ENCODE measurements at regions not wholly inside any gene's neighbourhood (a gene's known extent, or its start where the extent isn't known, plus 50 kb on each side); places are given as distances from the start of the nearest gene placed in this dataset.

GRCh38 chr1:198400063-198400462 is 140.4 kb downstream of the ATP6V1G3 start:
- no peak overlapping the region for H3K4me3 ChIP-seq (ENCODE audit: low read depth, low read length, poor library complexity, severe bottlenecking)
- H3K9me3 ChIP-seq (ENCODE audit: low read depth, low read length, poor library complexity, severe bottlenecking) = no peaks in the 10 kb centered on the region
- no peaks in the 10 kb centered on the region for H3K4me1 ChIP-seq (ENCODE audit: insufficient read depth, low read length, poor library complexity, severe bottlenecking)
- intact Hi-C loops (cut with micrococcal nuclease; ENCODE audit: unreplicated experiment) = no loop called here
- no TSS peak for BruUV-seq (replicated peaks)
- no peak for DNase-seq (ENCODE audit: low spot score)
- ChIA-PET POLR2A (ENCODE audit: low non-redundant PET) (no interaction called here), CTCF (no interaction called here)
- H3K36me3 ChIP-seq (ENCODE audit: insufficient read depth, low read length, poor library complexity, severe bottlenecking) = no peaks in the 10 kb centered on the region
- TF ChIP-seq, protein P1, sequence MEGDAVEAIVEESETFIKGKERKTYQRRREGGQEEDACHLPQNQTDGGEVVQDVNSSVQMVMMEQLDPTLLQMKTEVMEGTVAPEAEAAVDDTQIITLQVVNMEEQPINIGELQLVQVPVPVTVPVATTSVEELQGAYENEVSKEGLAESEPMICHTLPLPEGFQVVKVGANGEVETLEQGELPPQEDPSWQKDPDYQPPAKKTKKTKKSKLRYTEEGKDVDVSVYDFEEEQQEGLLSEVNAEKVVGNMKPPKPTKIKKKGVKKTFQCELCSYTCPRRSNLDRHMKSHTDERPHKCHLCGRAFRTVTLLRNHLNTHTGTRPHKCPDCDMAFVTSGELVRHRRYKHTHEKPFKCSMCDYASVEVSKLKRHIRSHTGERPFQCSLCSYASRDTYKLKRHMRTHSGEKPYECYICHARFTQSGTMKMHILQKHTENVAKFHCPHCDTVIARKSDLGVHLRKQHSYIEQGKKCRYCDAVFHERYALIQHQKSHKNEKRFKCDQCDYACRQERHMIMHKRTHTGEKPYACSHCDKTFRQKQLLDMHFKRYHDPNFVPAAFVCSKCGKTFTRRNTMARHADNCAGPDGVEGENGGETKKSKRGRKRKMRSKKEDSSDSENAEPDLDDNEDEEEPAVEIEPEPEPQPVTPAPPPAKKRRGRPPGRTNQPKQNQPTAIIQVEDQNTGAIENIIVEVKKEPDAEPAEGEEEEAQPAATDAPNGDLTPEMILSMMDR (conservative IDR thresholded peaks at IDR 0.05; ENCODE audit: low read depth, low read length) = no peak
- no peak for TF ChIP-seq EZH2 (IDR thresholded peaks at IDR 0.05; ENCODE audit: borderline replicate concordance, low read depth, low read length, poor library complexity, severe bottlenecking)
- H3K27me3 ChIP-seq (replicated peaks; ENCODE audit: insufficient read depth, low read depth, low read length, poor library complexity) = peaks cover 12% of the 10 kb centered on the region
- H3K27ac ChIP-seq (ENCODE audit: low read depth, low read length, poor library complexity, severe bottlenecking) = no peak overlapping the region

DNA sequence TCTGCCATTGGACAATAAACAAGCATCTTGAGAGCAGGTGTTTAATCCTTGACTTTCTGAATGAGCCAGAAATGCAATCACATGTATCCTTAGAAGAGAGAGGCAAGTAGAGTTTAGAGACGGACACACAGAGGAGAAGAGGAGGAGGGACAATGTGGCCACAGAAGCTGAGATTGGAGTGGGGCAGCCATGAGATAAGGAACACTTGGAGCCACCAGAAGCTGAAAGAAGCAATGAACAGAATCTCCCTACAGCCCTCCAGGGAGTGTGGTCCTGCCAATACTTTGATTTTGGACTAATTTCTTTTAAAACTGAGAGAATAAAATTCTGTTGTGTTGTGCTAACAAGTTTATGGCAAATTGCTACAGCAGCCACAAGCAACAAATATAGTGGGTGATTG is 141.0 kb downstream of the ATP6V1G3 start:
- ChIA-PET CTCF (no interaction called here), POLR2A (ENCODE audit: low non-redundant PET) (interaction anchor here (0.6 kb wide), 1 partner anchor 34 kb away, joined by 3 read pairs; no protein-coding TSS in a partner anchor)
- BruUV-seq (replicated peaks) = no TSS peak
- H3K9me3 ChIP-seq (ENCODE audit: low read depth, low read length, poor library complexity, severe bottlenecking) = no peaks in the 10 kb centered on the region
- H3K36me3 ChIP-seq (ENCODE audit: insufficient read depth, low read length, poor library complexity, severe bottlenecking) = no peaks in the 10 kb centered on the region
- peaks cover 12% of the 10 kb centered on the region for H3K27me3 ChIP-seq (replicated peaks; ENCODE audit: insufficient read depth, low read depth, low read length, poor library complexity)
- no peaks in the 10 kb centered on the region for H3K4me1 ChIP-seq (ENCODE audit: insufficient read depth, low read length, poor library complexity, severe bottlenecking)
- intact Hi-C loops (cut with micrococcal nuclease; ENCODE audit: unreplicated experiment) = no loop called here
- H3K27ac ChIP-seq (ENCODE audit: low read depth, low read length, poor library complexity, severe bottlenecking) = no peak overlapping the region
- TF ChIP-seq, protein P1 (conservative IDR thresholded peaks at IDR 0.05; ENCODE audit: low read depth, low read length) = no peak
- no peak for TF ChIP-seq EZH2 (IDR thresholded peaks at IDR 0.05; ENCODE audit: borderline replicate concordance, low read depth, low read length, poor library complexity, severe bottlenecking)
- DNase-seq (ENCODE audit: low spot score) = no peak
- H3K4me3 ChIP-seq (ENCODE audit: low read depth, low read length, poor library complexity, severe bottlenecking) = no peak overlapping the region

DNA sequence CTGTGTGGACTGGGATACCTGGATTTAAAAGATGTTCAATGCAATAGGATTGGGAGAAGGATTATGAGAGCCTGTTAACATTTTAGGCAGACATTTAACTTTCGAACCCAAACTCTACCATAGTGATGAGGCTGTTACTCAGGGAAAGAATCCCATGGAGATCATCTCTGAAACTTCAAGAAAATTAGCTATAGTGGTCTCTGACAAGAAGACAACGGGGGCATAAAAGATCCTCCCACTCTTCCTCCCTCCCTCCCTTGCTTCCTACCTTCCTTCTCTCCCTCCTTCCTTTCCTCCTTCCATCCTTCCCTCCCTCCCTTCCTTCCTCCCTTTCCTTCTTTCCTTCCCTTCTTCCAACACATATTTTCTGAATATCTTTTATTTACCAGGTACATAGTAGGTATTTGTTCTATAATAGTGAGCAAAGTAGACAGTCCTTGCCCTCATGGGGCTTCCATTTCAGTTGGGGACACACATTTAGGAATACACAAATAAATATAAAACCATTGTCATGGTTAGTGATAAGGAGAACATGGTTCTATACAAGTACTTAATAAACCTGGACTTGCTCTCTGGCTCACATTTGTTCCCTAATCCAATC is 143.2 kb downstream of the ATP6V1G3 start:
- DNase-seq (ENCODE audit: low spot score) = no peak
- Histone ChIP-seq H3K36me3 (ENCODE audit: insufficient read depth, low read length, poor library complexity, severe bottlenecking) (no peaks in the 10 kb centered on the region), H3K4me3 (ENCODE audit: low read depth, low read length, poor library complexity, severe bottlenecking) (no peak overlapping the region), H3K9me3 (ENCODE audit: low read depth, low read length, poor library complexity, severe bottlenecking) (no peaks in the 10 kb centered on the region), H3K27ac (ENCODE audit: low read depth, low read length, poor library complexity, severe bottlenecking) (no peak overlapping the region), H3K27me3 (replicated peaks; ENCODE audit: insufficient read depth, low read depth, low read length, poor library complexity) (peaks cover 12% of the 10 kb centered on the region), H3K4me1 (ENCODE audit: insufficient read depth, low read length, poor library complexity, severe bottlenecking) (no peaks in the 10 kb centered on the region)
- TF ChIP-seq, protein P1 (conservative IDR thresholded peaks at IDR 0.05; ENCODE audit: low read depth, low read length) = no peak
- TF ChIP-seq EZH2 (IDR thresholded peaks at IDR 0.05; ENCODE audit: borderline replicate concordance, low read depth, low read length, poor library complexity, severe bottlenecking) = no peak
- intact Hi-C loops (cut with micrococcal nuclease; ENCODE audit: unreplicated experiment) = no loop called here
- ChIA-PET POLR2A (ENCODE audit: low non-redundant PET) (no interaction called here), CTCF (no interaction called here)
- BruUV-seq (replicated peaks) = no TSS peak
